Lower lobe of right lung (tissue), 2 donors: ENCODE measurements at regions not wholly inside any gene's neighbourhood (a gene's known extent, or its start where the extent isn't known, plus 50 kb on each side); places are given as distances from the start of the nearest gene placed in this dataset.
"Not testable (repeated sequence)": the region's sequence is repeated elsewhere in the genome, so short reads cannot be mapped to it uniquely, and the experiment has no call there.

Experiments used
- ATAC-seq, 2 donors: fragments of 200-7000 bp; cut with Tn5 transposase; one replicate each; pipeline ENCODE4 v1.9.1; 2020 to 2022; ENCODE audit warnings: mild to moderate bottlenecking in 2 of 2, moderate library complexity in 2 of 2
- DNase-seq: peaks from one replicate; pipeline ENCODE4 v3.0.0-alpha.2; 2020
- H3K27ac ChIP-seq: fragments of 200-600 bp; one replicate; pipeline ENCODE4 v1.8.0; 2022
- H3K27me3 ChIP-seq: fragments of 200-600 bp; one replicate; pipeline ENCODE4 v1.8.0; 2022; ENCODE audit warnings: low read depth
- H3K36me3 ChIP-seq: fragments of 200-600 bp; one replicate; pipeline ENCODE4 v1.8.0; 2022; ENCODE audit warnings: mild to moderate bottlenecking
- H3K4me1 ChIP-seq: fragments of 200-600 bp; one replicate; pipeline ENCODE4 v1.8.0; 2022
- H3K4me3 ChIP-seq: fragments of 200-600 bp; one replicate; pipeline ENCODE4 v1.8.0; 2022; ENCODE audit warnings: mild to moderate bottlenecking
- H3K9me3 ChIP-seq: fragments of 200-600 bp; one replicate; pipeline ENCODE4 v1.8.0; 2022
- intact Hi-C: fragments of 100-400 bp; cut with DNase I; formaldehyde crosslinking; loops from one replicate; pipeline ENCODE4 v1.11.0; 2022
- TF ChIP-seq, protein P1 (sequence below): fragments of 200-600 bp; IDR thresholded peaks from one replicate; pipeline ENCODE4 v1.8.0; 2022; ENCODE audit warnings: antibody characterized with exemption, mild to moderate bottlenecking
- donor health status: DM: no; HTN: yes; CAD: no; lungs with severe emphysema.

DNA sequence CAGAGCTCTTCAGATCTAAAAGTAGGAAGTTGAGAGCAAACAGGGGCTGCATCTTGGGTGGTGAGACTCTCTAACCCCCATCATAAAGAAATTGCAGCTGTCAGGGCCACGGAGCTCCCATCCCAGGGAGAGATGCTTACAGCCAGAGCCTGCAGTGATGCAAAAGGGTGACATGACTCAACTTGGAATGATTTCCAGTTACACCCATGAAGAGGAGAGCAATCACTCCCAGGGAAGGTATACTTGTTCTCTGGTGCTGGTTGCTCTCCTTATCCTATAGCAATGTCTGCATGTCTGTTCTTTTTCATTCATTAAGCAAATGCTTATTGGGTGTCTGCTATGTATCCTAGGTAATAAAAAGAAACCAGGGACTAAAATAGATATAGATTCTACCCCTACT is 228.0 kb downstream of the RAB11FIP2 start:
- Histone ChIP-seq H3K9me3 (no peaks in the 10 kb centered on the region), H3K27me3 (no peaks in the 10 kb centered on the region), H3K4me1 (no peaks in the 10 kb centered on the region), H3K27ac (no peak overlapping the region), H3K4me3 (no peak overlapping the region), H3K36me3 (no peaks in the 10 kb centered on the region)
- TF ChIP-seq, protein P1, sequence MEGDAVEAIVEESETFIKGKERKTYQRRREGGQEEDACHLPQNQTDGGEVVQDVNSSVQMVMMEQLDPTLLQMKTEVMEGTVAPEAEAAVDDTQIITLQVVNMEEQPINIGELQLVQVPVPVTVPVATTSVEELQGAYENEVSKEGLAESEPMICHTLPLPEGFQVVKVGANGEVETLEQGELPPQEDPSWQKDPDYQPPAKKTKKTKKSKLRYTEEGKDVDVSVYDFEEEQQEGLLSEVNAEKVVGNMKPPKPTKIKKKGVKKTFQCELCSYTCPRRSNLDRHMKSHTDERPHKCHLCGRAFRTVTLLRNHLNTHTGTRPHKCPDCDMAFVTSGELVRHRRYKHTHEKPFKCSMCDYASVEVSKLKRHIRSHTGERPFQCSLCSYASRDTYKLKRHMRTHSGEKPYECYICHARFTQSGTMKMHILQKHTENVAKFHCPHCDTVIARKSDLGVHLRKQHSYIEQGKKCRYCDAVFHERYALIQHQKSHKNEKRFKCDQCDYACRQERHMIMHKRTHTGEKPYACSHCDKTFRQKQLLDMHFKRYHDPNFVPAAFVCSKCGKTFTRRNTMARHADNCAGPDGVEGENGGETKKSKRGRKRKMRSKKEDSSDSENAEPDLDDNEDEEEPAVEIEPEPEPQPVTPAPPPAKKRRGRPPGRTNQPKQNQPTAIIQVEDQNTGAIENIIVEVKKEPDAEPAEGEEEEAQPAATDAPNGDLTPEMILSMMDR: no peak
- no peak for ATAC-seq
- DNase-seq: no peak
- intact Hi-C loops: no loop called here

DNA sequence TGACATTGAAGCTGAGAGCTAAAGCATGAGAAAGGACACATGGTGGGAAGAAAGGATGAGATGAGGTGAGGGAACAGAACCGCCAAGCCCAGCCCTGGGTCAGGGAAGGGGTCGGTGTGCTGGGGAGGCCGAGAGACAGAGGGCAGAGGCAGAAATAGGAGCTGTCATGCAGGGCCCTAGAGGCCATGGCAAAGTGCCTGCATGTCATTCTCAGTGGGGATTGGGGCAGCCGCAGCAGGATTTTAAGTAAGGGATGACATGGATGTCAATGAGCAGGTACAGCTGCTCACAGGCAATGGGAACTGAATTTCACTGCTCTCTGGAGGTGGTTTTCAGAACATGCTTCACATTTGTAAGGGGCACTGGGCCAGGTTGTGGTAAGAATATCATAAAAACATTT is 227.4 kb downstream of the RAB11FIP2 start:
- no peak overlapping the region for H3K4me3 ChIP-seq
- no peaks in the 10 kb centered on the region for H3K4me1 ChIP-seq
- intact Hi-C loops: no loop called here
- no peaks in the 10 kb centered on the region for H3K27me3 ChIP-seq
- H3K36me3 ChIP-seq: no peaks in the 10 kb centered on the region
- no peak overlapping the region for H3K27ac ChIP-seq
- ATAC-seq: no peak
- TF ChIP-seq, protein P1: no peak
- H3K9me3 ChIP-seq: no peaks in the 10 kb centered on the region
- no peak for DNase-seq

DNA sequence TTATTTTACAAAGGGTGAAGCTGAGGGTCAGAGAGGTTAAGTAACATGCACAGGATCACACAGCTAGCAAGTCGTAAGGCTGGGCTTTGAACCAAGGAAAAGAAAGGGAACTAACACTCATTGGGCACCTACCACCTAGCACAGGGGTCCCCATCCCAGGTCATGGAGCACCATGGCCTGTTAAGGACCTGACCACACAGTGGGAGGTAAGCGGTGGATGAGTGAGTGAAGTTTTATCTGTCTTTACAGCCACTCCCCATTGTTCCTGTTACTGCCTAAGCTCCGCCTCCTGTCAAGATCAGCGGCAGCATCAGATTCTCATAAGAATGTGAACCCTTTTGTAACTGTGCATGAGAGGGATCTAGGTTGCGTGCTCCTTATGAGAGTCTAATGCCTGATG is 222.8 kb downstream of the RAB11FIP2 start:
- Histone ChIP-seq H3K4me3 (no peak overlapping the region), H3K4me1 (no peaks in the 10 kb centered on the region), H3K27ac (no peak overlapping the region), H3K27me3 (no peaks in the 10 kb centered on the region), H3K36me3 (no peaks in the 10 kb centered on the region), H3K9me3 (no peaks in the 10 kb centered on the region)
- no peak for DNase-seq
- TF ChIP-seq, protein P1: no peak
- no peak for ATAC-seq
- intact Hi-C loops: no loop called here

DNA sequence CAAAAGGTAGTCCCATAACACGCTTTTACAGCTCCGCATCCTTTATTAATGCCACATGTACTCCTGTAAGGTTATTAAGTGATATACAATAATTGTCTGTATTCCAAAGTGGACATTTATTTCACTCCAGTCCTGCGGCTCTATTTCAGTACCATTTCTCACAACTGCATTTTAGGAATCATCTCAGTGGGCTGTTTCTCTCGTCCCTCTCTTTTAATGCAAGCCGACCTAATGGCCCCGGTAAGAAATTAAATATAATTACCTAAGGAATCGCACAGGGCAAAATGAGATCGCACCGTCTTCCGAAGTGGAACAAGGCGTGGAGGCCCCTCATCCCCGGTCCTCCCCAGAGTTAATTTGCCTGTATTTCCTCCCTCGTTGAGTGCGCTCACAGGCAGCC is 216.5 kb downstream of the RAB11FIP2 start:
- intact Hi-C loops: no loop called here
- ATAC-seq: no peak
- Histone ChIP-seq H3K27me3 (no peaks in the 10 kb centered on the region), H3K9me3 (no peaks in the 10 kb centered on the region), H3K4me1 (no peaks in the 10 kb centered on the region), H3K36me3 (no peaks in the 10 kb centered on the region), H3K27ac (no peak overlapping the region), H3K4me3 (no peak overlapping the region)
- TF ChIP-seq, protein P1: no peak
- DNase-seq: no peak

DNA sequence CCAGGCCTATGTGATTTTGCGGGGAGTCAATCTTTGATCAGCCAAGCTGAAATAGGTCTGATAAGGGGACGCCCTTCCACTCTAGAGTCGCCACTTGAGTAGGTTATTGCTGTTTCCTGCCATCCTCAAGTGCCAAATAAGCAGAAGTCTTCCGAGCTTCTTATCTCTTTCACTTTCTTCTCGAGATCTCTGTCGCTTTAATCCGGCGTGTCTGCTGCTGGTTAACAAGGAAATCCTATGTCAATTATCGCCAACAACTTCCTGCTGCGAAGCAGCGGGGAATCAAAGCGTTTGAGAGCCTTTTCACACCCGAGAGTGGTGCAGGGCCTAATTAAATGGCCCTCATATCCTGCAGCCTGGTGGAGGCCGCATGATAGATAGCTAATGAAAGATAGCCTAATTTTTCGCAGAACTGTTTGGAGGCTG is 215.9 kb downstream of the RAB11FIP2 start:
- H3K27ac ChIP-seq: no peak overlapping the region
- no peak for DNase-seq
- peak overlapping the region; percentile 21 for H3K4me3 ChIP-seq
- TF ChIP-seq, protein P1: no peak
- no peaks in the 10 kb centered on the region for H3K4me1 ChIP-seq
- intact Hi-C loops: no loop called here
- no peaks in the 10 kb centered on the region for H3K36me3 ChIP-seq
- peak in 1 of 2 donors; percentile 53 for ATAC-seq
- no peaks in the 10 kb centered on the region for H3K9me3 ChIP-seq
- no peaks in the 10 kb centered on the region for H3K27me3 ChIP-seq

DNA sequence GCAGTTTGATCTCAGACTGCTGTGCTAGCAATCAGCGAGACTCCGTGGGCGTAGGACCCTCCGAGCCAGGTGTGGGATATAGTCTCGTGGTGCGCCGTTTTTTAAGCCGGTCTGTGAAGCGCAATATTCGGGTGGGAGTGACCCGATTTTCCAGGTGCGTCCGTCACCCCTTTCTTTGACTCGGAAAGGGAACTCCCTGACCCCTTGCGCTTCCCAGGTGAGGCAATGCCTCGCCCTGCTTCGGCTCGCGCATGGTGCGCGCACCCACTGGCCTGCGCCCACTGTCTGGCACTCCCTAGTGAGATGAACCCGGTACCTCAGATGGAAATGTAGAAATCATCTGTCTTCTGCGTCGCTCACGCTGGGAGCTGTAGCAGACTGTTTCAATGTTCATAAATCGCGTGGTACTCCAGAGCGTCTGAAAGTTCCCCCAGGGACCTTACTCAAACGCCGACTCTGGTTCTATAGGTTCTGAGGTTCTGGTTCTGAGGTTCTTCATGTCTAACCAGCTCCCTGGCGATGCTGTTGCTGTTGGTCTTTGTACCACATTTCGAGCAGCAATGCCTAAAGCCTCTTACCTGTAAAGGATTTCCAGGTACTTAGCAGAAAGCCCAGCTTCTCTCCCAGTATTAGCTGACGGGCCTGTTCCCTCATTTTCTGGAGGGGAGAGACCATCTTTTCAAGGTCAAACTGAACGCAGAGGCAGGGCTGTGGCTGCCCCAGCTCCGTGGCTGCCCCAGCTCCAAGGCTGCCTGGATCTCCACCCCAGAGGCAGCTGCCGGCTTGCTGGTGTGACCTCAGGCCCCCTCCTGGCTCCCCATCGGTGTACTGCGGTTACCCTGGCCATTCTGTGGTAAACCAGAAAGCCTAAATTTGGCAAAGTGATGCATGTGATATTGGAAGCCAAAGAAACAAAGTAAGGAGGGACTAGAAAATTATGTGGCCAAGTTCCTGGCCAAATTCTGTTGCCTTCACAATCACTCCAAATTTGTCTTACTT is 207.9 kb downstream of the RAB11FIP2 start:
- DNase-seq: not testable (repeated sequence)

DNA sequence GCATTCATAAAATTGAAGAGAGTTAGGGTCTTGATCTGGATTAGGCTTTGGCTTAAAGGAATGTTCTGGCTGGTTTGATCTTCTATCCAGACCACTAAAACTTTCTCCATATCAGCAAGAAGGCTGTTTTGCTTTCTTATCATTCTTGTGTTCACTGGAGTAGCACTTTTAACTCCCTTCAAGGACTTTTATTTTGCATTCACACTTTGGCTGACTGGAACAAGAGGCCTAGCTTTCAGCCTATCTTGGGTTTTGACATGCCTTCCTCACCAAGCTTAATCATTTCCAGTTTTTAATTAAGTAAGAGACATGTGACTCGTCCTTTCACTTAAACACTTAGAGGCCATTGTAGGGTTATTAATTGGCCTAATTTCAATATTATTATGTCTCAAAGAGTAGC is 190.3 kb downstream of the RAB11FIP2 start:
- H3K4me1 ChIP-seq, H3K27ac ChIP-seq, DNase-seq, ATAC-seq, H3K9me3 ChIP-seq, intact Hi-C loops, H3K27me3 ChIP-seq, H3K4me3 ChIP-seq, H3K36me3 ChIP-seq: not testable (repeated sequence)

More for the DNA sequence above, 207.9 kb downstream of the RAB11FIP2 start:
- intact Hi-C loops, H3K4me1 ChIP-seq, H3K27ac ChIP-seq, H3K9me3 ChIP-seq, H3K36me3 ChIP-seq, H3K4me3 ChIP-seq, H3K27me3 ChIP-seq, ATAC-seq: not testable (repeated sequence)
